NB4 (cell line): ENCODE measurements at regions not wholly inside any gene's neighbourhood (a gene's known extent, or its start where the extent isn't known, plus 50 kb on each side); places are given as distances from the start of the nearest gene placed in this dataset.

Experiments
- CTCF ChIP-seq: IDR thresholded peaks from one replicate; pipeline ENCODE4 v1.5.1; 2012; ENCODE audit warnings: low read depth, low read length
- MYC ChIP-seq: IDR thresholded peaks from 2 replicates; pipeline ENCODE4 v1.6.1; 2011; ENCODE audit warnings: low read depth, low read length
- POLR2A ChIP-seq: IDR thresholded peaks from 2 replicates; pipeline ENCODE4 v1.6.1; 2011; ENCODE audit warnings: mild to moderate bottlenecking; ENCODE audit not compliant: insufficient read length; ENCODE audit errors: extremely low read depth

- TF ChIP-seq POLR2A (no peak), CTCF (no peak), MYC (no peak)
Measured at GRCh38 chr2:239670463-239671120, 269.8 kb upstream of the HDAC4 start.
